Testis (tissue), 2 donors: ENCODE measurements at regions not wholly inside any gene's neighbourhood (a gene's known extent, or its start where the extent isn't known, plus 50 kb on each side); places are given as distances from the start of the nearest gene placed in this dataset.
"Not testable (repeated sequence)": the region's sequence is repeated elsewhere in the genome, so short reads cannot be mapped to it uniquely, and the experiment has no call there.

Experiments
- DNase-seq: peaks from one replicate; pipeline ENCODE4 v3.0.0-alpha.2; 2019
- H3K27ac ChIP-seq, 2 donors: fragments of 200-600 bp; sonication (generic); one replicate each; pipeline ENCODE4 v1.5.1; 2019
- H3K27me3 ChIP-seq: fragments of 200-600 bp; sonication (generic); one replicate; pipeline ENCODE4 v1.5.1; 2019
- H3K36me3 ChIP-seq: fragments of 200-600 bp; sonication (generic); one replicate; pipeline ENCODE4 v1.5.1; 2017; ENCODE audit warnings: low read depth; ENCODE audit errors: missing control alignments
- H3K4me1 ChIP-seq: fragments of 200-600 bp; sonication (generic); one replicate; pipeline ENCODE4 v1.5.1; 2019
- H3K4me3 ChIP-seq, 2 donors: fragments of 200-600 bp; sonication (generic); one replicate each; pipeline ENCODE4 v1.5.1; 2017 to 2019
- H3K9me3 ChIP-seq: fragments of 200-600 bp; sonication (generic); one replicate; pipeline ENCODE4 v1.5.1; 2017
- WGBS, 2 donors: methylation state at CpG; one replicate each; pipeline ENCODE4 v1.1.5; 2018; 5-methylcytosine and 5-hydroxymethylcytosine counted together
- intact Hi-C: fragments of 100-400 bp; cut with DNase I; formaldehyde crosslinking; loops from one replicate; pipeline ENCODE4 v1.15.1; 2023; ENCODE audit warnings: low total_unique reads

- DNase-seq, H3K27ac ChIP-seq: not testable (repeated sequence)
- 75 to 83% methylated on average over 5 to 7 of the region's 7 CpGs for WGBS, 2 donors
Measured at GRCh38 chr2:87516369-87516967, 231.4 kb upstream of the PLGLB2 start.

GRCh38 chr2:87517438-87517837 lies 230.4 kb upstream of the PLGLB2 start:
- H3K9me3 ChIP-seq, H3K4me1 ChIP-seq, H3K36me3 ChIP-seq, intact Hi-C loops, H3K4me3 ChIP-seq, DNase-seq, H3K27me3 ChIP-seq, H3K27ac ChIP-seq: not testable (repeated sequence)
- WGBS, 2 donors: 78 to 80% methylated on average over 1 to 3 of the region's 7 CpGs

More at GRCh38 chr2:87516369-87516967, 231.4 kb upstream of the PLGLB2 start:
- H3K36me3 ChIP-seq, intact Hi-C loops, H3K27me3 ChIP-seq, H3K4me1 ChIP-seq, H3K9me3 ChIP-seq, H3K4me3 ChIP-seq: not testable (repeated sequence)

- H3K4me1 ChIP-seq, DNase-seq, H3K36me3 ChIP-seq, H3K9me3 ChIP-seq, H3K27me3 ChIP-seq, intact Hi-C loops, H3K4me3 ChIP-seq, H3K27ac ChIP-seq: not testable (repeated sequence)
- WGBS, 2 donors: 76 to 82% methylated on average over 4 to 7 of the region's 7 CpGs
Measured at GRCh38 chr2:87518066-87518465, 229.8 kb upstream of the PLGLB2 start.

DNA sequence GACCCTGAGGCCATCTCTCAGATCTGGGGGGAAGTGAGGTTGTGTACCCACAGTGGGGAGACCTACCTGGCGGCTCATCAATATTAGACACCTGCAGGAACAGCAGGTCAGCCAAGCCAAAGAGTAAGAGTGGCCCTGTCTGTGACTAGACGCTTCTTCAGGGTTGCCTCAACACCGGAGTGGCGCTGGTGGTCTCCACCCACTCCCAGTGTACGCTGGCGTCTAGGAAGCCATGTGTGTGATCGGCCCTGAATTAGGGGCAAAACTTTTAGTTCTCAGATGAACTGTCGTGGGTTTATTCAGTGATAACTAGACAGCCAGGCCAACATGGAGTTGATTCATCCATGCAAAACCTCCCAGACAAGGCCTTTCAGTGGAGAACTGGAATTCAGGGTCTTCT lies 229.3 kb upstream of the PLGLB2 start:
- H3K4me1 ChIP-seq, H3K27me3 ChIP-seq, DNase-seq, intact Hi-C loops, H3K4me3 ChIP-seq, H3K27ac ChIP-seq, H3K36me3 ChIP-seq, H3K9me3 ChIP-seq: not testable (repeated sequence)
- WGBS, 2 donors: 89 to 94% methylated on average over 7 to 8 of the region's 8 CpGs

GRCh38 chr2:87519158-87520011 lies 228.5 kb upstream of the PLGLB2 start:
- H3K4me1 ChIP-seq, intact Hi-C loops, H3K27me3 ChIP-seq, H3K9me3 ChIP-seq, H3K27ac ChIP-seq, H3K4me3 ChIP-seq, DNase-seq, H3K36me3 ChIP-seq: not testable (repeated sequence)
- 90 to 92% methylated on average over 2 to 5 of the region's 8 CpGs for WGBS, 2 donors

DNA sequence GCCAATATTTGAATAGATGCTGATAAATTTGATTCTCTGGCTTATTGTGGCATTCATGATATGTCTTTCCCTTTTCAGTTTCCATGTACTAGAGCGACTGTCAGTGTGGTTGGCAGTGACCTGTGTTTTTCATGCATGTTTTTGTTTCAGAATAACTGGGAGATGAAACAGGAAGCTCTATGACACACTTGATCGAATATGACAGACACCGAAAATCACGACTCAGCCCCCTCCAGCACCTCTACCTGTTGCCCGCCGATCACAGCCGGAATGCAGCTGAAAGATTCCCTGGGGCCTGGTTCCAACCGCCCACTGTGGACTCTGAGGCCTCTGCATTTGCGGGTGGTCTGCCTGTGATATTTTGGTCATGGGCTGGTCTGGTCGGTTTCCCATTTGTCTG lies 226.8 kb upstream of the PLGLB2 start:
- H3K9me3 ChIP-seq, DNase-seq, H3K4me3 ChIP-seq, H3K27me3 ChIP-seq, H3K27ac ChIP-seq, H3K4me1 ChIP-seq, H3K36me3 ChIP-seq, intact Hi-C loops: not testable (repeated sequence)
- 62 to 71% methylated on average over 8 to 9 of the region's 10 CpGs for WGBS, 2 donors

DNA sequence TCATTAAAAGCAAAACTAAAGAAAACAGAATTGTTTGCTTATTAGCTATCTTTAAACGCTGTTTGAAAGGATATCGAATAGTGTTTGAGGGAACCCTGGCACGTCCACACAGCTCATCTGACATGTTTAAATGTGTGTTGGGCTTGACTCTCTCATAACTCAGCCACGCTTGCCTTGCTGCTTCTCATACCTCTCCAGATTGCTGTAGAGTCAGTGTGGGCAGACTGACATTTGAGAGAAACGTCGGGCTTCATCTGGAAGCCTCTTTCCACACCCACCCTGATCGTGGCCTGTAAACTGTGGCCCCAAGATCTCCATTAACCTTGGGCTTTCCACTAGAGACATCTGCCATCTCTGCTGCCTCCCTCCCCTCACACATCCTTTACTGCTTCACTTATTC lies 226.4 kb upstream of the PLGLB2 start:
- intact Hi-C loops, DNase-seq, H3K4me3 ChIP-seq, H3K36me3 ChIP-seq, H3K4me1 ChIP-seq, H3K27ac ChIP-seq, H3K27me3 ChIP-seq, H3K9me3 ChIP-seq: not testable (repeated sequence)
- WGBS, 2 donors: 80% methylated on average over 6 of the region's 7 CpGs; no CpG with 5 or more reads in 1 of the 2 donors

GRCh38 chr2:87524619-87525188 lies 223.2 kb upstream of the PLGLB2 start:
- H3K4me3 ChIP-seq, DNase-seq, intact Hi-C loops, H3K27me3 ChIP-seq, H3K4me1 ChIP-seq, H3K27ac ChIP-seq, H3K9me3 ChIP-seq, H3K36me3 ChIP-seq: not testable (repeated sequence)
- WGBS, 2 donors: 93% methylated on average over 5 of the region's 5 CpGs; no CpG with 5 or more reads in 1 of the 2 donors

- H3K27me3 ChIP-seq, H3K9me3 ChIP-seq, H3K4me1 ChIP-seq, intact Hi-C loops, H3K4me3 ChIP-seq, H3K27ac ChIP-seq, DNase-seq, H3K36me3 ChIP-seq: not testable (repeated sequence)
- no CpG with 5 or more reads among the region's 5 CpGs for WGBS, 2 donors
Measured at GRCh38 chr2:87525497-87525991, 222.3 kb upstream of the PLGLB2 start.

- WGBS, 2 donors: no CpG with 5 or more reads among the region's 5 CpGs
- H3K9me3 ChIP-seq, intact Hi-C loops: not testable (repeated sequence)
Measured at GRCh38 chr2:87526258-87526657, 221.6 kb upstream of the PLGLB2 start.

GRCh38 chr2:87531968-87532715 lies 215.7 kb upstream of the PLGLB2 start:
- H3K27ac ChIP-seq, H3K4me3 ChIP-seq, H3K4me1 ChIP-seq, H3K27me3 ChIP-seq, DNase-seq, intact Hi-C loops, H3K9me3 ChIP-seq, H3K36me3 ChIP-seq: not testable (repeated sequence)
- 55 to 67% methylated on average over 3 to 4 of the region's 7 CpGs for WGBS, 2 donors

More at GRCh38 chr2:87526258-87526657, 221.6 kb upstream of the PLGLB2 start:
- not testable (repeated sequence) for DNase-seq, H3K4me3 ChIP-seq, H3K36me3 ChIP-seq, H3K27ac ChIP-seq, H3K4me1 ChIP-seq, H3K27me3 ChIP-seq
